PC-3 (cell line): ENCODE measurements at regions not wholly inside any gene's neighbourhood (a gene's known extent, or its start where the extent isn't known, plus 50 kb on each side); places are given as distances from the start of the nearest gene placed in this dataset.

ENCODE experiments used
- ATAC-seq: fragments of 200-7000 bp; cut with Tn5 transposase; 2 replicates; pipeline ENCODE4 v1.9.1; 2020; ENCODE audit warnings: mild to moderate bottlenecking, moderate library complexity
- BruUV-seq: library from RNA; stranded (reverse); fragments of 400-500 nt; replicated peaks from 2 replicates; lab custom pipeline; 2021; lab: Mats Ljungman, UMichigan
- CTCF ChIA-PET: fragments of 300-600 bp; sonication (Branson Sonifier 250); formaldehyde crosslinking; loops from one replicate; lab custom pipeline; 2022; ENCODE audit warnings: antibody characterized with exemption; lab: Charles Lee
- POLR2A ChIA-PET: fragments of 300-600 bp; sonication (Branson Sonifier 250); formaldehyde crosslinking; loops from one replicate; lab custom pipeline; 2022; ENCODE audit warnings: antibody characterized with exemption; ENCODE audit not compliant: unreplicated experiment; lab: Charles Lee
- DNase-seq: peaks from one replicate; pipeline ENCODE4 v3.0.0-alpha.2; 2015
- H2AFZ ChIP-seq: fragments of 300-600 bp; sonication (generic); 2 replicates; pipeline ENCODE4 v1.6.0; 2016; ENCODE audit warnings: antibody characterized with exemption, low read length
- H3F3A ChIP-seq: fragments of 300-600 bp; sonication (generic); one replicate; pipeline ENCODE4 v1.6.0; 2017; ENCODE audit warnings: antibody characterized with exemption, low read length, control low read depth, mild to moderate bottlenecking; ENCODE audit not compliant: unreplicated experiment
- H3K27ac ChIP-seq: fragments of 300-600 bp; sonication (generic); 2 replicates; pipeline ENCODE4 v1.5.1; 2016; ENCODE audit warnings: mild to moderate bottlenecking, low read length
- H3K27me3 ChIP-seq: fragments of 300-600 bp; sonication (generic); 2 replicates; pipeline ENCODE4 v1.6.1; 2016; ENCODE audit warnings: low read length, mixed read lengths
- H3K36me3 ChIP-seq: fragments of 300-600 bp; sonication (generic); 2 replicates; pipeline ENCODE4 v1.6.1; 2016; ENCODE audit warnings: low read depth, mixed run types, low read length, mixed read lengths
- H3K4me1 ChIP-seq: fragments of 300-600 bp; sonication (generic); 2 replicates; pipeline ENCODE4 v1.5.1; 2016; ENCODE audit warnings: low read length; ENCODE audit not compliant: insufficient read depth
- H3K4me2 ChIP-seq: fragments of 300-600 bp; sonication (generic); 2 replicates; pipeline ENCODE4 v1.6.0; 2016; ENCODE audit warnings: low read length
- H3K4me3 ChIP-seq: fragments of 300-600 bp; sonication (generic); 2 replicates; pipeline ENCODE4 v1.5.1; 2016; ENCODE audit warnings: mild to moderate bottlenecking, low read length, mixed read lengths
- H3K79me2 ChIP-seq: fragments of 300-600 bp; sonication (generic); 2 replicates; pipeline ENCODE4 v1.6.1; 2017; ENCODE audit warnings: low read length, mixed read lengths
- H3K9ac ChIP-seq: fragments of 300-600 bp; sonication (generic); 2 replicates; pipeline ENCODE4 v1.6.0; 2016; ENCODE audit warnings: mild to moderate bottlenecking, low read length
- H3K9me2 ChIP-seq: fragments of 300-600 bp; sonication (generic); replicated peaks from 2 replicates; pipeline ENCODE4 v1.6.1; 2016; ENCODE audit warnings: mixed run types, low read length, mixed read lengths
- H3K9me3 ChIP-seq: fragments of 300-600 bp; sonication (generic); 2 replicates; pipeline ENCODE4 v1.6.1; 2016; ENCODE audit warnings: low read length, mixed read lengths
- H4K20me1 ChIP-seq: fragments of 300-600 bp; sonication (generic); 2 replicates; pipeline ENCODE4 v1.6.1; 2016; ENCODE audit warnings: low read length, mixed read lengths
- EZH2 ChIP-seq: fragments of 300-600 bp; sonication (generic); IDR thresholded peaks from one replicate; pipeline ENCODE4 v1.6.1; 2017; ENCODE audit warnings: antibody characterized with exemption, mild to moderate bottlenecking, low read length; ENCODE audit not compliant: unreplicated experiment
- EZH2phosphoT487 ChIP-seq: fragments of 300-600 bp; sonication (generic); IDR thresholded peaks from 2 replicates; pipeline ENCODE4 v1.6.1; 2018; ENCODE audit warnings: mild to moderate bottlenecking, antibody characterized with exemption, low read length, borderline replicate concordance
- intact Hi-C: fragments of 100-400 bp; cut with micrococcal nuclease; formaldehyde crosslinking; loops from 2 replicates; pipeline ENCODE4 v1.9.0; 2023
- TF ChIP-seq, protein P1 (sequence below): fragments of 300-600 bp; sonication (generic); conservative IDR thresholded peaks from 2 replicates; pipeline ENCODE4 v1.5.1; 2017; ENCODE audit warnings: antibody characterized with exemption, low read depth, mild to moderate bottlenecking, low read length

DNA sequence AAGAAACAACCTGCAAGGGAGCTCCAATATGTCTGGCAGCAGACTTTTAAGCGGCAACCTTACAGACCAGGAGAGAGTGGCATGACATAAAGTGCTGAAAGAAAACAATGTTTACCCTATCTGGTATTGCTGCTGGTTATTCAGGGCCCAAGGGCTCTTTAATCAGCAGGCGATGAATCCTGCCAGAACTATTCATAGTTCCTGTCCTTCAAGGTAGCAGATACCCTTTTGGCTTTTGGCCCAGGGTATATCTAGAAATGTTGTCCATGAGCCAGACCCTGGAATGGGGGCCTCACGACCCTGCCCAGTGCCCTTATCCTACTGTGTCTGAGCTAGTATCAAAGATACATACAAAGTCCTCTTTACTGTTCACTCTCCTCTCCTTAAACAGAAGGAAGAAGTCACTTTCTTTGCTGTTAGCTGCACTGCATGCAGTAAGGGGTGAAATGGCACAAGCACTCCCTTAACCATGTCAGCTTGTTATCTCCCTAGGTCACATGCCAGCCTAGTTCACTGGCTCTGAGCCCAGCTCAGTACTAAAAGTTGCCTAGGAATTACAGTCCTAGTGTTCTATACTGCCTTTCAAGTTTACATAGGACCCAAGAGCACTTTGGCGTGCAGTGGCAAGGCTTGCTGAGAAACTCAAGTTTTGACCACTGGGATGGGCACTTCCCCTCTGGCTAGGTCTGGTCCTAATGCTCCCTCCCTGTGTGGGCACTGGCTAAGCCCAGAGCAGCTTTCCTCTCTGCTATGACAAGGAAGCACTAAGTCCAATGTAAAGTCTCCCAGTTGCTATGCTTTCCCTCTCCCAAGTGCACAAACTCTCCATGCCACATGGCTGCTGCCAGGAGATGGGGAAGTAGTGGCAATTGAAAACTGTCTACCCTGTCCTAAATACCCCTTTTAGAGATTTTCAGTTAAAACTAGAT, 122.0 kb downstream of the HTR1B start:
- Histone ChIP-seq H3K9ac (no peak overlapping the region), H3K27me3 (no peaks in the 10 kb centered on the region), H3F3A (no peaks in the 10 kb centered on the region), H3K9me3 (no peaks in the 10 kb centered on the region), H3K79me2 (no peaks in the 10 kb centered on the region), H3K36me3 (no peaks in the 10 kb centered on the region), H3K27ac (no peak overlapping the region), H3K9me2 (no peaks in the 10 kb centered on the region), H2AFZ (no peak overlapping the region), H3K4me2 (no peak overlapping the region), H3K4me1 (no peaks in the 10 kb centered on the region), H4K20me1 (no peaks in the 10 kb centered on the region), H3K4me3 (no peak overlapping the region)
- TF ChIP-seq, protein P1, sequence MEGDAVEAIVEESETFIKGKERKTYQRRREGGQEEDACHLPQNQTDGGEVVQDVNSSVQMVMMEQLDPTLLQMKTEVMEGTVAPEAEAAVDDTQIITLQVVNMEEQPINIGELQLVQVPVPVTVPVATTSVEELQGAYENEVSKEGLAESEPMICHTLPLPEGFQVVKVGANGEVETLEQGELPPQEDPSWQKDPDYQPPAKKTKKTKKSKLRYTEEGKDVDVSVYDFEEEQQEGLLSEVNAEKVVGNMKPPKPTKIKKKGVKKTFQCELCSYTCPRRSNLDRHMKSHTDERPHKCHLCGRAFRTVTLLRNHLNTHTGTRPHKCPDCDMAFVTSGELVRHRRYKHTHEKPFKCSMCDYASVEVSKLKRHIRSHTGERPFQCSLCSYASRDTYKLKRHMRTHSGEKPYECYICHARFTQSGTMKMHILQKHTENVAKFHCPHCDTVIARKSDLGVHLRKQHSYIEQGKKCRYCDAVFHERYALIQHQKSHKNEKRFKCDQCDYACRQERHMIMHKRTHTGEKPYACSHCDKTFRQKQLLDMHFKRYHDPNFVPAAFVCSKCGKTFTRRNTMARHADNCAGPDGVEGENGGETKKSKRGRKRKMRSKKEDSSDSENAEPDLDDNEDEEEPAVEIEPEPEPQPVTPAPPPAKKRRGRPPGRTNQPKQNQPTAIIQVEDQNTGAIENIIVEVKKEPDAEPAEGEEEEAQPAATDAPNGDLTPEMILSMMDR: no peak
- TF ChIP-seq EZH2phosphoT487: no peak
- TF ChIP-seq EZH2: no peak
- ATAC-seq (no peak), DNase-seq (no peak)
- CTCF ChIA-PET: no interaction called here
- intact Hi-C loops: no loop called here
- POLR2A ChIA-PET: no interaction called here
- no TSS peak for BruUV-seq

DNA sequence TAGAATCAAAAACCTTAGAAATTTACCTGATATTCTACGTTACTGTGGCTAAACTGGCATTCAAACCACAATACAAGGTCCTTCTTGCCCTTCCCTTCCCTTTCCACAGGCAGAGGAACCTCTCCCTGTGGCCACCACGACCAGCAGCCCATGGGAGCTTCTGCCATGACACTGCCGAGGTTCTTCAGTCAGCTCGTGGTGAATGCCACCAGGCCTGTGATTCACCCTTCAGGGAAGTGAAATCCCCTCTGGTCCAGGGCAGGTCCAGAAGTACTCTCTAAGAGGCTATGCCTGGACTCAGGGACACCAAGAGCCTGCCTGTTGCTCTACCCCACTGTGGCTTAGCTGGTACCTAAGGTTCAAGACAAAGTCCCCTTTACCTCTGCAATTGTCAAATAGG, 123.0 kb downstream of the HTR1B start:
- CTCF ChIA-PET: no interaction called here
- no peak for TF ChIP-seq EZH2
- TF ChIP-seq EZH2phosphoT487: no peak
- TF ChIP-seq, protein P1: no peak
- no TSS peak for BruUV-seq
- Histone ChIP-seq H3K9me2 (no peaks in the 10 kb centered on the region), H4K20me1 (no peaks in the 10 kb centered on the region), H3K9me3 (no peaks in the 10 kb centered on the region), H3K36me3 (no peaks in the 10 kb centered on the region), H3F3A (no peaks in the 10 kb centered on the region), H3K79me2 (no peaks in the 10 kb centered on the region), H3K27me3 (no peaks in the 10 kb centered on the region), H3K4me3 (no peak overlapping the region), H3K4me2 (no peak overlapping the region), H3K9ac (no peak overlapping the region), H3K27ac (no peak overlapping the region), H2AFZ (no peak overlapping the region), H3K4me1 (no peaks in the 10 kb centered on the region)
- intact Hi-C loops: no loop called here
- ATAC-seq (no peak), DNase-seq (no peak)
- POLR2A ChIA-PET: no interaction called here

DNA sequence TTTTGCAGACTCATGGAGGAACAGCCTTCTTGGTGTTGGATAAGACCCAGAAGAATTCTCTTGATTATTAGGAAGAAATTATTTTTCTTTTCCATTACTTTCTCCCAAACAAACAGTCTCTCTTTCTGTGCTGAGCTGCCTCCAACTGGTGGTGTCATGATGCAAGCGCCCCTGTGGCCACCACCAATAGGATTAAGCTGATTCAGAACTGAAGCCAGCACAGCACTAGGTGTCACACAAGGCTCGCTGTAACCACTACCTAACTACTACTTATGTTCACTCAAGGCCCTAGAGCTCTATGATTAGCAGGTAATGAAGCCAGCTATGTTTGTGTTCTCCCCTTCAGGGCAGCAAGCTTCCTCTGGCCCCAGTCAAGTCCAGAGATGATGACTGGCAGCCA, 123.4 kb downstream of the HTR1B start:
- H3F3A ChIP-seq: no peaks in the 10 kb centered on the region
- no peak overlapping the region for H3K4me2 ChIP-seq
- ATAC-seq (no peak), DNase-seq (no peak)
- no peaks in the 10 kb centered on the region for H3K4me1 ChIP-seq
- no peaks in the 10 kb centered on the region for H3K79me2 ChIP-seq
- H4K20me1 ChIP-seq: no peaks in the 10 kb centered on the region
- no peaks in the 10 kb centered on the region for H3K36me3 ChIP-seq
- H3K9me3 ChIP-seq: no peaks in the 10 kb centered on the region
- intact Hi-C loops: no loop called here
- ChIA-PET CTCF (no interaction called here), POLR2A (no interaction called here)
- no peaks in the 10 kb centered on the region for H3K27me3 ChIP-seq
- H3K9me2 ChIP-seq: no peaks in the 10 kb centered on the region
- no TSS peak for BruUV-seq
- H3K27ac ChIP-seq: no peak overlapping the region
- H2AFZ ChIP-seq: no peak overlapping the region
- no peak overlapping the region for H3K4me3 ChIP-seq
- TF ChIP-seq, protein P1: no peak
- TF ChIP-seq EZH2phosphoT487: no peak
- no peak for TF ChIP-seq EZH2
- no peak overlapping the region for H3K9ac ChIP-seq
